Calu3 (cell line): ENCODE measurements at regions not wholly inside any gene's neighbourhood (a gene's known extent, or its start where the extent isn't known, plus 50 kb on each side); places are given as distances from the start of the nearest gene placed in this dataset.

Experiments
- BruUV-seq: library from RNA; stranded (reverse); fragments of 400-500 nt; replicated peaks from 2 replicates; lab custom pipeline; 2021; lab: Mats Ljungman, UMichigan
- CTCF ChIA-PET: fragments of 300-600 bp; sonication (Branson Sonifier 250); formaldehyde crosslinking; loops from one replicate; lab custom pipeline; 2022; ENCODE audit warnings: antibody characterized with exemption; lab: Charles Lee
- DNase-seq: peaks from one replicate; pipeline ENCODE4 v3.0.0; 2022
- H3K27ac Mint-ChIP-seq: one replicate; pipeline ENCODE4 v1.8.0; 2022; ENCODE audit warnings: mixed read lengths; ENCODE audit not compliant: unreplicated experiment
- H3K27me3 Mint-ChIP-seq: one replicate; pipeline ENCODE4 v1.8.0; 2022; ENCODE audit warnings: mixed read lengths; ENCODE audit not compliant: unreplicated experiment
- H3K36me3 Mint-ChIP-seq: one replicate; pipeline ENCODE4 v1.8.0; 2022; ENCODE audit warnings: mild to moderate bottlenecking, moderate library complexity, mixed read lengths; ENCODE audit not compliant: insufficient read depth, unreplicated experiment
- H3K4me1 Mint-ChIP-seq: one replicate; pipeline ENCODE4 v1.8.0; 2022; ENCODE audit warnings: mild to moderate bottlenecking, low read depth, mixed read lengths; ENCODE audit not compliant: unreplicated experiment
- H3K4me3 Mint-ChIP-seq: one replicate; pipeline ENCODE4 v1.8.0; 2022; ENCODE audit warnings: mild to moderate bottlenecking, low read depth, moderate library complexity, mixed read lengths; ENCODE audit not compliant: unreplicated experiment
- H3K9me3 Mint-ChIP-seq: one replicate; pipeline ENCODE4 v1.8.0; 2022; ENCODE audit warnings: low read depth, mixed read lengths; ENCODE audit not compliant: unreplicated experiment
- intact Hi-C: fragments of 100-400 bp; cut with micrococcal nuclease; formaldehyde crosslinking; loops from one replicate; pipeline ENCODE4 v1.10.0; 2022; ENCODE audit not compliant: unreplicated experiment
- TF ChIP-seq, protein P1 (sequence below): fragments of 200-600 bp; IDR thresholded peaks from one replicate; pipeline ENCODE4 v1.8.0; 2022; ENCODE audit warnings: antibody characterized with exemption; ENCODE audit not compliant: unreplicated experiment

DNA sequence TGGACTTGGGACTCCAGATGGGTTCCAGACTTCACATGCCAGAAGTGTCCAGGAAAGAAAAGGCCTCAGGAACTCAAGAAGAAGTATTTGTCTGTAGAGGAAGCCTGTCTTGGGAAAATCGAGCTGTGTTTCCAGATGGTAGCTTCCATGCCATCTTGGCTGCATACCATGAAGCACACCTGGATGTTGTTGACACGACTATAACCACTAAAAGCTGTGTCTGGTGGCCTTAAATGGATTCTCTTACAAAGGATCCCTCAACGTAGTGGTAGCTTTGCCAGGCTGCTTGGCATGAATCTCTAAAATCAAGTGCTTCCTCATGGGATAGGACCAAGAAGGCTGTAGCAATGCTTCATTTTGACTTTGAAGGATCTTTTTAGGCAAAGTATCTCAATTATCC lies 313.4 kb upstream of the BOD1L1 start:
- no TSS peak for BruUV-seq
- TF ChIP-seq, protein P1, sequence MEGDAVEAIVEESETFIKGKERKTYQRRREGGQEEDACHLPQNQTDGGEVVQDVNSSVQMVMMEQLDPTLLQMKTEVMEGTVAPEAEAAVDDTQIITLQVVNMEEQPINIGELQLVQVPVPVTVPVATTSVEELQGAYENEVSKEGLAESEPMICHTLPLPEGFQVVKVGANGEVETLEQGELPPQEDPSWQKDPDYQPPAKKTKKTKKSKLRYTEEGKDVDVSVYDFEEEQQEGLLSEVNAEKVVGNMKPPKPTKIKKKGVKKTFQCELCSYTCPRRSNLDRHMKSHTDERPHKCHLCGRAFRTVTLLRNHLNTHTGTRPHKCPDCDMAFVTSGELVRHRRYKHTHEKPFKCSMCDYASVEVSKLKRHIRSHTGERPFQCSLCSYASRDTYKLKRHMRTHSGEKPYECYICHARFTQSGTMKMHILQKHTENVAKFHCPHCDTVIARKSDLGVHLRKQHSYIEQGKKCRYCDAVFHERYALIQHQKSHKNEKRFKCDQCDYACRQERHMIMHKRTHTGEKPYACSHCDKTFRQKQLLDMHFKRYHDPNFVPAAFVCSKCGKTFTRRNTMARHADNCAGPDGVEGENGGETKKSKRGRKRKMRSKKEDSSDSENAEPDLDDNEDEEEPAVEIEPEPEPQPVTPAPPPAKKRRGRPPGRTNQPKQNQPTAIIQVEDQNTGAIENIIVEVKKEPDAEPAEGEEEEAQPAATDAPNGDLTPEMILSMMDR = no peak
- Mint-ChIP-seq H3K36me3 (no peaks in the 10 kb centered on the region), H3K4me3 (no peak overlapping the region), H3K27ac (no peak overlapping the region), H3K9me3 (peaks cover 2% of the 10 kb centered on the region), H3K4me1 (no peaks in the 10 kb centered on the region), H3K27me3 (no peaks in the 10 kb centered on the region)
- CTCF ChIA-PET = no interaction called here
- no peak for DNase-seq
- intact Hi-C loops = no loop called here

DNA sequence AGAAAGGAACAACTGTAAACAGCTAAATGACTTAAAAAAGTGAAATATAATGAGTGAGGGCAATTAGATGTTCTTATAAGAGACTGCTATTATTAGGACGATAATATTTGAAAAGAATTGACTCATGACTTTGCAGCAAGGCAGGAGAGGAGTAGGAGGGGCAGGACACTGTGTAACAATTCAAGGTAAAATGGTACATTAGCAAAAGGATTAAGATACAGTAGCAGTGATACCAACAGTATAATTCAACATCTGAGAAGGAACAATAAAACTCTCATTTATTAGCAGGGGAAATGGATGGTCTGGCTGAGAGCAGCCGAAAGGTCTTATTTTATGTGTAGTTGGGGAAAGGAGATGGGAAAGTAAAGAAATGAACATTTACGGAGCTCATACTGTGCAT lies 315.5 kb upstream of the BOD1L1 start:
- no peak for DNase-seq
- no peak overlapping the region for H3K27ac Mint-ChIP-seq
- H3K4me1 Mint-ChIP-seq = no peaks in the 10 kb centered on the region
- intact Hi-C loops = no loop called here
- no peaks in the 10 kb centered on the region for H3K27me3 Mint-ChIP-seq
- H3K9me3 Mint-ChIP-seq = peaks cover 2% of the 10 kb centered on the region
- H3K4me3 Mint-ChIP-seq = no peak overlapping the region
- CTCF ChIA-PET = no interaction called here
- no TSS peak for BruUV-seq
- no peaks in the 10 kb centered on the region for H3K36me3 Mint-ChIP-seq
- TF ChIP-seq, protein P1 = no peak

DNA sequence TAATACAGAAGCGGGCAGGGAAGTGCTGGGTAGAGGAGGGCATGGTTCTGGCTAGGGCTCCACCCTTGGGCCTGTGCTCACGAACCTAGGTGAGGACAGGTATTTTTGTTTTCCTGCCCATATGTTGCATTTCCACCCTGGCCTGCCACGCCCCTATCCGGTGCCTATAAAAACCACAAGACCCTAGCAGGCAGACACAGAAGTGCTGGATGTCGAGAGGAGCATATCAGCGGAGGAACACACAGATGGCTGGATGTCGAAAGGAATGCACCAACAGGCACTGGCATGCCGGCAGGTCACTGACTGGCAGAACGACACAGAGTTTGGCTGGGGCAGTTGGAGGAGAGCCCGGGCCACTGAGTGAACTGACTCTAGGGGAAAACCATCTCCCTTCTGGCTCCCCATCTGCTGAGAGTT lies 316.6 kb upstream of the BOD1L1 start:
- no TSS peak for BruUV-seq
- H3K4me1 Mint-ChIP-seq = no peaks in the 10 kb centered on the region
- H3K27ac Mint-ChIP-seq = no peak overlapping the region
- no peak for DNase-seq
- CTCF ChIA-PET = no interaction called here
- intact Hi-C loops = no loop called here
- H3K9me3 Mint-ChIP-seq = peaks cover 2% of the 10 kb centered on the region
- TF ChIP-seq, protein P1 = no peak
- H3K27me3 Mint-ChIP-seq = no peaks in the 10 kb centered on the region
- no peaks in the 10 kb centered on the region for H3K36me3 Mint-ChIP-seq
- no peak overlapping the region for H3K4me3 Mint-ChIP-seq

DNA sequence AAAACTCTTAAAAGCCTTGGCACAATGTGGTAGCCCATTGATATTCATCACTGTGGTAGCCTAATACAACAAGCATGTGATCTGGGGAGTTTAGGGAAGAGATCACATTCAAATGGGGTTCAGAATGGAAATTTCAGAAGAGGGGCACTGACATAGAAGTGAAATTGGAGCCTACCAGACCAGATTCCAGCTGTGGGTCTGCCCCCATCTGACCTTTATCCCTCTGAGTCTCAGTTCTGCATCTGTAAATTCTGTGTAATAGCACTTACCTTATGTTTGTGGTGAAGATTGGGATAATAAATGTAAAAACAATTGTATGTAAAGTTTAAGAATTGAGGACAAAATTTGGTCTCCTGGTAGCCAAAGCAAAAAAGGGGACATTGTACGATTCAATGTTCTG lies 320.4 kb upstream of the BOD1L1 start:
- Mint-ChIP-seq H3K4me1 (no peaks in the 10 kb centered on the region), H3K4me3 (no peak overlapping the region), H3K36me3 (no peaks in the 10 kb centered on the region), H3K9me3 (no peaks in the 10 kb centered on the region), H3K27me3 (no peaks in the 10 kb centered on the region), H3K27ac (no peak overlapping the region)
- DNase-seq = no peak
- intact Hi-C loops = no loop called here
- CTCF ChIA-PET = no interaction called here
- no TSS peak for BruUV-seq
- TF ChIP-seq, protein P1 = no peak
